GM19035 (cell line): ENCODE measurements at regions not wholly inside any gene's neighbourhood (a gene's known extent, or its start where the extent isn't known, plus 50 kb on each side); places are given as distances from the start of the nearest gene placed in this dataset.

Experiments
- ATAC-seq: cut with Tn5 transposase; IDR thresholded peaks from one replicate; pipeline ENCODE4 v1.9.1; 2021; ENCODE audit not compliant: unreplicated experiment

DNA sequence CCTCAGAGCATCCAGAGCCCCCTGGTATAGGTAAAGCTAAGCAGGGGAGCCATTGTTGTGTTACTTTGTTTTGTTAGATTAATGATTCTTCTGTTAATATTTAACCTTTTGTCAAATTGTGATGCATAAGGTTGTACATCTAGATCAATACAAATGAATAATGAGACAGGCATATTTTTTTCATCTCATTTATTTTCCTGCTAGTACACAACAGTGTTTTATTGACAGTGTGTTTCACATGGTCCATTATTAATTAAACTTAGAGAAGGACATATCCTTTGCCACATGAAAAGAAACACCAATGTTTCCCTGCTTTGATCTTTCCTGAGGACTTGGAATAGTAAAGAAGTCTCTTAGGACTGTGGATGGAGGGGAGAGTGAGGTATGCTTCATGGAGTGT lies 543.6 kb upstream of the CFAP20DC start:
- ATAC-seq: no peak

DNA sequence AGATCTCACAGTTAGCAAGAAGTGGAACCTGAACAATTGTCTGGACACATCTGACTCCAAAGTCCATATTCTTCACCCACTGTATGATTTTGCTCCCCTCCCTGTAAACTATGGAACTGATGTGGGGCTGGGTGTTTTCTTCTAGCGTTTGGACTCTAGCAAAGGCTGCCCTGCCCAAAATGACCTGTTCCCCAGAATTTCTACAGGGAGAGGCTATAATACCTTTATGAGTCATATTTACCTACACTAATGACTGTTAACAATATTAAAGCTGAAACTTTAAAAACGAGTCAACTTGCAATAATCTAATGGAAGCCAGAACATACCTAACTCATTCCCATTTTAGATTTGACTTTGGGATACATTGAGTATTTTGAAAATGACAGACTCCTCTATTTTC lies 531.2 kb upstream of the CFAP20DC start:
- ATAC-seq: no peak

DNA sequence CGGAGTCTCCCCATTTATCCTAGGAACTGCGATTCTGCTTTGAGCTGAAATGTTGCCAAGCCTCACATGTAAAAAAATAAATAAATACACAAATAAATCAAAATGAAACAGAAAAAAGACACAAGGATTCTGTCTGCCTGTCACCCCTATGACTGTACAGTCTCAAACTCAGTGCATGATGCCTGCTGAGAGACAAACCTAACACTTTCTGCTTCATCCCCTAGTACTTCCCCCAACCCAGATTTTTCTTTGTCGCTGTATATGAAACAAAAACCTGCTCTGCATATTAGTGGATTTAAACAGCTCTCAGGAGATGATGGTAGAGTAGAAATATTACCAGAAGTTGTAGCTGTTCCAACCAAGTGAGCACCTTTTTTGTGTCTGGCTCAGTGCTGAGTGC lies 530.7 kb upstream of the CFAP20DC start:
- ATAC-seq: no peak

DNA sequence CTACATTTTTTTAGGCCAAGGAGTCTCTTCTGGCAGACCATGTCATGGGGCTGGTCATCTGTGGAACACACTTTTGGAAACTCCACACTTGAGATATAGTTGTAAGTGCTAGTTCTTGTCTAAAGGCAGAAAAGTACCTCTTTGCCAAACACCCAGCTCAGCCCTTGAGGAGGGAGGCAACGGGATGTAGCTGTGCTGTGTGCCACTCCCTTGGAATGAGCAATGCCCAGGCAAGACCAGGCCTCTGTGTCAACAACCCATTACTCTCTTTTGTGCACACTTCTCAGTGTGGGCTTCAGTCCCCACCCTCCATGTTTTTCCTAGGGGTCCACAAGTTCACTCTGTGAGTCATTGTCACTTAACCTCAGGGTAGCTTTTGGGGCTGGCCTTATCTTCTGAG lies 528.3 kb upstream of the CFAP20DC start:
- no peak for ATAC-seq

DNA sequence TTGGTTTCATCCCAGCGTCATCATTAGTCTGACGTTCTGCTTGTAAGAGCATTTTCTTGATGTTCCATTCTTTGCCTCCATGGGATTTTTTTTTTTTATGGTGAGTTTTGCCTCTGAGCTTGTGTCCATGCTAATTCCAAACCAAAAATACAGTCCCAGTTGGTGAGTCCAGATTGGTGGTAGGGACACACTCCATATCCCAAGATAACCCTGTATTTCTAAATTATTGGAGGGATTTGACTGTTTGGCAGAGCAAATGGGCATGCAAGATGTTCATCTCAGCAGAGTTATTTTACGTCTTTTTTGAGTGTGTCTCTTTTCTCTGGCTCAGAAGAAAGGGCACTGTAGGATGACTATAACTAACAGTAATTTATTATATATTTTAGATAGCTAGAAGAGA lies 526.8 kb upstream of the CFAP20DC start:
- ATAC-seq: no peak

DNA sequence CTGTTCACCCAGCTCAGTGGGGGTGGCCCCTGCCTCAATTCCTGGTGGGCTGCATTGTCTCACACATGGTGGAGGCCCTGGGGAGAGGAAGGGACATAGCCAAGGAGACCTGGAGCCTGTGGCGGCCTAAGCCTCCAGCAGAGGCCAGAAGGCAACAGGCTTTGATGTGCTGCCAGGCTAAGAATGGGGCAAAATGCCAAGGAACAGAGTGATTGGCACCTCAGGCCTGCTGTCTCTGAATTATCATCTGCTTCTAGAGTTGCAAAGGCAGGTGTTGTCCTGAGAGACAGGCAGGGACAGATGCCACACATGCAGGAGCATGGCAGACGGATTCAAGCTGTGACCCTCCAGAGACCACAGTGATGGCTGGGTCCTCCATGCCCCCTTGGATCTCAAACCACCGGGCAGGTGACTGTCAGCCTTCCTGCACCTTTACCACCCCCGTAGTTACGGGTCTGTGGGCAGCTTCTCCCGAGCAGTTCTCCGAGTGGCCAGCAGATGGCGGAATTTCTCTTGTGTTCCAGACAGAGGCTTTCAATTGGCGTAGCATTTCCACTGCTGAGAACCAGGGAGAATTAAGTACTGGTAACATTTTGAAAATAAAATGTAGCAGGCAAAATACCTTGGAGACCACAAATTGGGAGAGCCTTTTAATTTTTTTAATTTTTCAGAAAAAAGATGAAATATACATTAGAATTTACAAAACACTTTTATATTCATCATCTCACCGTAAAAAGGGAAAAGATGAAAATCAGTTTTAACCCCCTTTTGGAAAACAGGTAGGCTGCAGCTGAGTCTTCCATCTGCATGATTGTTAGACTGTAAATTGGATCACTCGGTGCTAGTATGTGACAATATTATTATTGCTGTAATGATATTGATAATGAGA lies 525.5 kb upstream of the CFAP20DC start:
- peak; percentile 89 for ATAC-seq

DNA sequence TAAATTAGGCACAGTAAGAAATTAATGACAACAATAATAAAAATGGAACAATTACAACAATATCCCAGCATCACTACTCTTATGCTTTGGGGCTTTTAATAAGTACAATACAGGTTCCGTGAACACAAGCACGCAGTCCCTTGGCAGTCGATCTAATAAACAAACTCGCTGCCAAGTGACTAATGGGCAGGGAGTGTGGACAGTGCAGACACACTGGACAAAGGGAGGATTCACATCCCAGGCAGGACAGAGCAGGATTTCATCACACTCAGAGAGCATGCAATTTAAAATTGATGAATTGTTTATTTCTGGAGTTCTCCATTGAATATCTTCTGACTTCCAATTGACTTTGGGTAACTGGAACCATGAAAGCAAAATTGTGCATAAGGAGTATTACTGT lies 524.1 kb upstream of the CFAP20DC start:
- no peak for ATAC-seq

DNA sequence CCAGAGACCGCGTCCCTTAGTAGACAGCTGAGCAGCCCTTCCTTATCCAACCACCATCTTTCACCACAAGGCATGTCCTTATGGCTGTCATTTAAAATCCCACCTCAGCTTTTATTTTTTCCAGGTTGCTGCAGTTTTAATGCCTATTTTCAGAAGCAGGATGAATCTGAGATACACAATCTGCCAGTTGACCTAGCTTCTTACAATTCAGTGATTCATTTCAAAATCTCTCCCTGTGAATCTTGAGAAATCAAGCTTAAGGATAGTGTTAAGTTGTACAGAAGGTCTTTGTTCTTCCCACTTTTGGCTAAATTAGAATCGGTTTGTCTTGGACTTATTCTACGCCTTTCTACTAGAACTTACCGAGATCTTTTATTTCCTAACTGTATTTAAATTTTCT lies 522.3 kb upstream of the CFAP20DC start:
- no peak for ATAC-seq

DNA sequence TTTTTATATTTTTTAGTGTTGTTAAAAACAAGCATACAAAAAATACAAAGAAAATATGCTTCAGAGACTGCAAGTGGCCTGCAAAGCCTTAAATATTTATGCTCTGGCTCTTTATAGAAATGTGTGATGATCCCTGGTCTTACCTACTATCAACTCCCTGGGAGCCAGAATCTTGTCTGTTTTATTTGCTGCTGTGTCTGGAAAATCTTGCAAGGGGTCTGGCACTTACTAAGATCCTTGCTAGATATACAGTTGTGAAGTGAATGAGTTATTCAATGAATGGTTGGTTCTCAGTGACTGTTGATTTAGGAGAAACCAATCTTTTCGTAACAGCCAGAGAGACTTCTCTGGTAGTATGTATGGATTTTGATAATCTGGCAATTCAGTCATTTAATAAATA lies 521.0 kb upstream of the CFAP20DC start:
- no peak for ATAC-seq

DNA sequence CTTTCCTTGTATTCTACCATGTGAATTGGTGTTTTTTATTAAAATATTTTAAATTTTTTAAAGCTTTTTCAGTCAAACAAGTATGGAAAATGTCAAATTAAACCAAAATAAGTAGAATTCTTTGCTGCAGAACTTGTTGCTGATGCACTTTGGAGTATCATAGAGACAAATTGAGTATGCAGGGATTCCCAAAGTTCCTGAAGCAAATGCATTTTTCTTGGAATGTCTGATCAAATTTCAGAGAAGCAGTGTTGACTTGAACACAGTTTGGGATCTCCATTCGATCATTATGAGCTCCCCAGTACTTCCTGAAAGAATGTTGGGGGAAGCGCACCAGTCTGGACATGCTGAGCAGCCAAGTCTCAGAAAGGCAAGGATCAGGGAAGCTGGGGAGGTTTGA lies 517.8 kb upstream of the CFAP20DC start:
- no peak for ATAC-seq

DNA sequence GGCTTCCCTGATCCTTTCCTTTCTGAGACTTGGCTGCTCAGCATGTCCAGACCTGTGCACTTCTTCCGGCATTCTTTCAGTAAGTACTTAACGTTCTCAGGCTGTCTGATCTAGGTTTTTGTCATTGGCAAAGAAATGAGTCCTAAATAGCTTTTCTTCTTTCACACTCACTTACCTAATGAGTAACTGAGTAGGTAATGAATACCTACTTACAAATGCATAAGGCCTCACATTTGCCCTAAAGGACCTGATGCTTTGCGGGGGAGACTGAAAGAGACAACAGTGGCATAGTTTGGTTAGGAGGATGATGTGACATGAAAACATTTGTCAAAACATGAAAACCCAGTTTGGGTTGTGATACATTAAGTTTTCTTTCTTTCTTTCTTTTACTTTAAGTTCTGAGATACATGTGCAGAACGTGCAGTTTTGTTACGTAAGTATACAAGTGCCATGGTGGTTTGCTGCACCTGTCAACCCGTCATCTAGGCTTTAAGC lies 516.7 kb upstream of the CFAP20DC start:
- peak; percentile 98 for ATAC-seq

DNA sequence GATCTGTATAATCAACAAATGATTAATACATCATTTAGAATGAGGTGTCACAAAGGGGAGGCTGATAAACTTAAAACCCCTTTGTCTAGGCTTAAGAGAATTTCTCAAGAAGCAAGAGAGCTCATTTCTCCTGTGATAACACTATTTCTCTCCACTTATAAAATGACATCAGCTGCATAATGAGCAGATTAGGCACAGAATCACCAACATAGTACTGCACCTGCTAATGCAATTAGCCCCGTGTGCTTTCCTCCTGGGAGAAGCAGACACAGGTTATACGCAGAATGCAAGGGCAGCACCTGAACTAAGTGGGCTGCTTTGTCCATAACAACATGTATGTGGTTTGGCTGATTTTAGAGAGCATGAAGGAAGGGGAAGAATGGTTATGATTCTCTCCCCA lies 515.3 kb upstream of the CFAP20DC start:
- no peak for ATAC-seq

DNA sequence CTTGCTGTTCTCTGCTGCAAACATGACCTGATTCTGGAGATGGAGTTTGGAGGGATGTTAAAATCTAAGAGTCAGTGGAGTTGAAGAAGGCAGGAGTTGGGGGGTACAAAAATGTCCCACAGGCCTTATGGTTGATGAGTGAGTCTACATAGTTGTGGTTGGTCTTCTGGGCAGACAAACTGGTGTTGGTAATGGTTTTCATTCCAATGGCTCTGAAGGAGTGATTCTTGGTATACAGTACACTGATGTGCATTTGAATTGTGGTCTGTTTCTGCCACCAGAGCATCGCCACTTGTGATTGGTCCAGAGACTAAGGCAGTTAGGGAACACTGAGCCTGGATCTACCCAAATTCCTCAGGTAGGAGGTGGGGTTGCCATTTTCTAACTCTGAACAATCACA lies 514.1 kb upstream of the CFAP20DC start:
- no peak for ATAC-seq

DNA sequence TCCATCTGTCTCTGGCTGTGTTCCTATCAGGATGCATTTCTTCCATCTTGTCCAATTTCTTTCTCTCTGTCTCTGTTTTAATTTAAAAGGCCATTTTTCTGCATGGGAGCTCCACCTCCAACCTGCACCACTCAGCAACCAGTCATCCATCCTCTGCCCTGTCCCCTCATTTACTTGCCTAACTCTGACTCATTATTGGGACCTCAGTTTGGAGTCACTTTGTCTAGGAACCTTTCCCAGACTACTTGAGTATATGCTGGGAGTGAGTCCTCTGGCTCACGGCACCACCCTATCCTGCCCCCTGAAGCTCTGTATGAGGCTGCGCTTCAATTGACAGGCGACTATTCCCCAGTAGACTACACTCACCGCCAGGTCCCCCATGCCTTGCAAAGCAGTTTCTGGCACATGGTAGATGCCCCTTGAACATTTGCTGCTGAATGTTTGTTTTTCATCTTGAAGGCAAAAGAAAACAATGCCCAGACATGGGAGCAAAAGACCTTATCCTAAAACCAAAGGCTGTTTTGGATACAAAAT lies 513.3 kb upstream of the CFAP20DC start:
- no peak for ATAC-seq

DNA sequence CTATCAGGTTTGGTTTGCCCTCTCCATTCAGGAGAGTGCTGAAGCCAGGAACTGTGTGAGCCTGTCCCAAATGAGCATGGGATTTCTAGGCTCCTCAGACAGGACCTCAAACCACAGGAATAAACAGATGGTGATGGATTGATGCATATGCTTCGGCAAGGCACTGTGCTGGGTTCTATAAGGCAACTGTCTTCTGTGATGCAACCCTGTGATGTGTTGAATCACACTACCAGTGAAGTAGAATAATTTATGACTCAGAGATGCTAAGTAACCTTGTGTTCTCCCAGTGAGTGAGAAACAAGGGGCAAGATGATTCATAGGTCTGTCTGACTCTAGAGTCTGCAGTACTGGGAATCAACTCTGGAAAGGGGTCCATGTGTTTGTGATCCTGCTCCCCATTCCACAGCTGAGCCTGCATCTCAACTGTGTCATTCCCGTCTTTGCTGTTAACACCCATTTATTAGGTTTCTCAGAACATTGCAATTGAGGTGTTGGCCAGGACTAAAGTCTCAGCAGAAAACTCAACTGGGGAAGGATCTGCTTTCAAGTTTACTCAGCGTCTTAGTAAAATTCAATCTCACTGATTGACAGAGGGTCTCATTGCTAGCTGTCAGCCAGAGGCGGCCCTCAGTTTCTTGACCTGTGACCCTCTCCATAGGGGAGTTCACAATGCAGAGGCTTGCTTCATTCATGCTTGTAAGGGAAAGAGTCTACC lies 510.1 kb upstream of the CFAP20DC start:
- ATAC-seq: no peak

DNA sequence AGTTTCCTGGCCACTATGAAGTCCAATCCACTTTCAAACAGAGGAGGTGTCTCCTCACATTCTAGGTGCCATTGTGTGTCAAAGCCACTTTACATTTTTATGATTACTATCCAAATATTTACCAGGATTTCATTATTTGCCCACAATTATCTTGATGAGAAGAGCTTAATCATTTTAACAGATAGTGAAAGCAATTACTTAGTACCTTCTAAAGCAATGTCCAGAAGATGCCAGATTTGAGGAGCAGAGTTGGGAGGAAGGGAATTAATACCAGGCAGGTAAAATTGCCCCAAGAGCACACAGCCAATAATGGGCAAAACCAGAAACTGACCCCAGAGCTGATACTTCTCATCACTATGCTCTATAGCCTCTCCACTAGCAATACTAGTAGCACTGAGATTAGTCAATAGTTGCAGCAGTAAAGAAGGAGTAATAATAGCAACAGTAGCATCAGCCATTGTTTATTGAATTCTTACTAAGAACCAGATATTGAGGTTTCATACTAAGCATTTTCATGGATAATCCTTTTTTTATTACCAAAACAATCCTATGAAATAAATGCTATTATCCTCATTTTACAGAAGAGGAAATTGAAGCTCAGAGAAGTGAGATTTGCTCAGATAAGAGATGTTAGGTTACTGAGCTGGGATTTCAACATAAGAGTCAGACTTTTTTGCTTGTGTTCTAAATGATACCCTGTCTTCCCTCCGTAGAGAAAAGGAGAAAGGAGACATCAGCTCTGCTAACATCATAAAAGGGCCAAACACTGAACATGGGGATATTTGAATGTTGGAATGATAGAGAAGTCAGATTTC lies 509.3 kb upstream of the CFAP20DC start:
- ATAC-seq: no peak

DNA sequence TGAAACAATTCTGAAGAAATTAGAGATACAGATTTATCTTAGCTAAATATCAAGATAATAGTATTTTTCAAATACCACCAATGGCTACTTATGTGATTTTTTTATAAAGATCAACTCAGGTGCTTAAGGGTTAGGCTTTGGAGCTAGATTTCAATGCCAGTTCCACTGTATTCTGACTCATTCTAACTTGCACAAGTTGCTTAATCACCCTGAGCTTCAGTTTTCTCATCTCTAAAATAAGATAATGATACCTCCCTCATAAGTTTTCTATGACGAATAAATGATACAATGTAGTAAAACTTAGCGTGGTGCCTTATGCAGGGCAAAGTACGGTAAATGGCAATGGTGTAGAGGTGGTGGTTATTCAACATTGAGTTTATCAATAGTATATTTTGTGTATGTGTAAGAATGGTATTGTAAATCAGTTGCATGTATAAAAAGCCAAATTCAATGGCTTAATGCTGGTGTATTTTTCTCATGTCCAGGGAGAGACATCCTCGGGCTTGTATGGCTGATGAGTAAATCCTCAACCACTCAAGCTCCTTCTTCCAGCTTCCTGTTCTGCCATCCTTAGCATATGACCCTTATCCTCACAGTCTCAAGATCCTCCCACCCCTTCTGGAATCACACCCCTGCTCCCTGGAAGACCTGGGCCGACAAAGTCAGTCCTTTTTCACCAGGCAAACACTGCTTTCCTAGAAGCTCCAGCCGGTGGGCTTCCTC lies 505.9 kb upstream of the CFAP20DC start:
- no peak for ATAC-seq

DNA sequence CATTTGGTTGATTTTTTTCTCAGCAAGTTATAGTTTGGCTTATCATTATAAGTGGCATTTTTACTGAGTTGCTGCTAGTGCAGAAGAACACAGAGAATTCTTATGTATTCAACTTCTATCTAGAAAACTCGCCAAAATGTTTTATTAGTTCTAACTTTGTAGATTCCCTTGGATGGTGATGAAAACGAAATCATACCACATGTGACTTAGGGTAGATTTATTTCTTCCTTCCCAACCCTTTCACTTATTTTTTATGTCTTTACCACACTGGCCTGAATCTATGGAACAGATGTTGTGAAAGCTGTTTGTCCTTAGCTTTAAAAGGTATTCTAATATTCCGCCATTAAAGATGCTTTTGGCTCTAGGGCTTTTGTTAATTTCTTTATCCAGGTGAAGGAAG lies 503.3 kb upstream of the CFAP20DC start:
- ATAC-seq: no peak

DNA sequence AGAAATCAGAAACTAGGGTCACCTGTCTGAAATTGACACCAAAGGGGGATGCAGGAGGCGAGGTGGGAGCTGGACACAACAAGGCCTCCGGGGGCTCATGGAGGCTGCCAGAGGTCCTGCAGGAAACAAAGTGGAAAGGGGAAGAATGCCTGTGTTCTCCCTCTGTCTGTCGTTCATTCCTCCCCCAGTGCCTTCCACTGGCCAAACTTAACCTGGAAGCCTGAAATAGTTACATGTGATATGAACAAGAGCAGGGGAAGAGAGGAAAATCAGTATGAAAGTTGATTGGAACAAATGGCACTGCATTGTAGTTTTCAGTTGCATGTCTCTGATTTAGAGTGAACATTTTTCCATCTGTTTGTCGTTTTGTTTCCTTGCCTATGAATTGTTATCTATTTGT lies 502.0 kb upstream of the CFAP20DC start:
- no peak for ATAC-seq

DNA sequence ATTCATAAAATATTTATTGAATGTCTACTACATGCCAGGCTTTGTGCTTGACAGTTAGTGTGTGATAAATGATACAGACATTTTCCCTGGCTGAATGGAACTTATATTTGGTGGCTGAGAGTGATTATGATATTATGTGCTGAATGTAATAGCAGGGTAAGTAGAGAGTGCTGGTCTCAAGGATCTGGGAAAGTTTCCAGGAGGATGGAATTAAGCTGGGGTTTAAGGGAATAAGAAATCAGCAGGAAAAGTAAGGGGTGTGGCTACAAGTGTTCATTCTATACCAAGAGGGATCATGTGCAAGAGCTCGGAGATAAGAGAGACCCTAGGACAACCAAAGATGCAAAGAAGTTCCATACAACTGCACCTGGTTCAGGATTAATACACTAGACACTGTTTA lies 500.1 kb upstream of the CFAP20DC start:
- ATAC-seq: no peak

DNA sequence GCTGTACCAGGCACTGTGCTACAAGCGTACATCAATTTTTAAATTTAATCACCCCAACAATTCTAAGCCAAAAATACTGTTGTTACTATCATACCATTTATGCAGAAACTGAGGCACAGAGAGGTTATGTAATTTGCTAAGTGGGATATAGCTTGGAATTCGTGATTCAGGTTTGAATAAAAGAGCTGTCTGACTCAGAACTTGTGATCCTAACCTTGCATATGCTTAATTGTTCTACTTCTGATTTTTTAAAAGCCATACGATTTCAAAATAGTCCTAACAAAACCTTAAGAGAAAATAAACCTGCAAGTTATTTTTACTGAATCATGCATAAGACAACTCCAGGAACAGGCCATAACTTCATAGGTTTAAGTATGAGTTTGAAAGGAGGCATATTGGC lies 498.0 kb upstream of the CFAP20DC start:
- ATAC-seq: no peak
